Testis (tissue), 2 donors: ENCODE measurements at regions not wholly inside any gene's neighbourhood (a gene's known extent, or its start where the extent isn't known, plus 50 kb on each side); places are given as distances from the start of the nearest gene placed in this dataset.

Experiments
- POLR2A ChIP-seq: fragments of 450-650 bp; IDR thresholded peaks from one replicate; pipeline ENCODE4 v1.6.1; 2017; ENCODE audit warnings: antibody characterized with exemption, mild to moderate bottlenecking, moderate library complexity
- TF ChIP-seq, protein P1 (sequence below), 3 experiments: fragments of 450-650 bp in 2 of 3; fragments of 200-600 bp in 1 of 3; sonication (generic) in 1 of 3; IDR thresholded peaks; one replicate each; pipeline ENCODE4 v1.5.1; 2016 to 2019; ENCODE audit warnings: antibody characterized with exemption in 3 of 3, mild to moderate bottlenecking in 2 of 3, moderate library complexity in 1 of 3

DNA sequence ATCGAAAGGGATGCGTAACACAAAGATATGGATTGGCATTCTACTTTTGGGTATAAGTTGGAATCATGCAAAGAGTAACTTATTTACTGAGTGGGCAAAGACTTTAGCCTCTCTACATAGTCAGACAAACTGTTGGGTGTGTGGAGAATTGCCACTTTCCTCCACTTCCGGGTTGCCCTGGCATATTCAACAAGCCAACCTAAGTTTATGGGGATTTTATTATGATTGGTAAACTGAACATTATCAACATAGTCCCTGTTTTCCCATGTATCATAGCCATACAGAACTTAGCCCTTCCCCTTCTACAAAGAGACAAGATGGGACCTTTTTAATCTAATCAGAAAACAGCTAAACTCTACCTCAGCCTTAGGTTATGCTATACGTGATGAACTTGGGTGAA lies 121.6 kb downstream of the AGTR2 start:
- TF ChIP-seq POLR2A = no peak
- TF ChIP-seq, protein P1, sequence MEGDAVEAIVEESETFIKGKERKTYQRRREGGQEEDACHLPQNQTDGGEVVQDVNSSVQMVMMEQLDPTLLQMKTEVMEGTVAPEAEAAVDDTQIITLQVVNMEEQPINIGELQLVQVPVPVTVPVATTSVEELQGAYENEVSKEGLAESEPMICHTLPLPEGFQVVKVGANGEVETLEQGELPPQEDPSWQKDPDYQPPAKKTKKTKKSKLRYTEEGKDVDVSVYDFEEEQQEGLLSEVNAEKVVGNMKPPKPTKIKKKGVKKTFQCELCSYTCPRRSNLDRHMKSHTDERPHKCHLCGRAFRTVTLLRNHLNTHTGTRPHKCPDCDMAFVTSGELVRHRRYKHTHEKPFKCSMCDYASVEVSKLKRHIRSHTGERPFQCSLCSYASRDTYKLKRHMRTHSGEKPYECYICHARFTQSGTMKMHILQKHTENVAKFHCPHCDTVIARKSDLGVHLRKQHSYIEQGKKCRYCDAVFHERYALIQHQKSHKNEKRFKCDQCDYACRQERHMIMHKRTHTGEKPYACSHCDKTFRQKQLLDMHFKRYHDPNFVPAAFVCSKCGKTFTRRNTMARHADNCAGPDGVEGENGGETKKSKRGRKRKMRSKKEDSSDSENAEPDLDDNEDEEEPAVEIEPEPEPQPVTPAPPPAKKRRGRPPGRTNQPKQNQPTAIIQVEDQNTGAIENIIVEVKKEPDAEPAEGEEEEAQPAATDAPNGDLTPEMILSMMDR (IDR thresholded peaks at IDR 0.05) = no peak
